Stimulated activated naive B cell treated with anti-CD40 and anti-IgM and Interleukin-4, amounts not matched to agents 10 μg/mL and 1 μg/mL and 100 μg/mL, for 72 hours (primary cell): ENCODE measurements at regions not wholly inside any gene's neighbourhood (a gene's known extent, or its start where the extent isn't known, plus 50 kb on each side); places are given as distances from the start of the nearest gene placed in this dataset.

Experiments used
- ATAC-seq, 2 donors: fragments of 150-1000 bp; cut with Tn5 transposase; replicated peaks; 2 replicates each; pipeline ENCODE4 v1.10.0; 2021; ENCODE audit warnings: moderate library complexity in 1 of 2
- DNase-seq: peaks from one replicate; pipeline ENCODE4 v3.0.0; 2021
- H3K27ac Mint-ChIP-seq: one replicate; pipeline ENCODE4 v1.8.0; 2022; ENCODE audit warnings: mild to moderate bottlenecking, mixed read lengths
- H3K27me3 Mint-ChIP-seq, 2 donors: one replicate each; pipeline ENCODE4 v1.8.0; 2022; ENCODE audit warnings: mixed read lengths in 2 of 2
- H3K36me3 Mint-ChIP-seq, 2 donors: one replicate each; pipeline ENCODE4 v1.8.0; 2022; ENCODE audit warnings: mixed read lengths in 2 of 2, mild to moderate bottlenecking in 1 of 2
- H3K4me1 Mint-ChIP-seq, 2 donors: one replicate each; pipeline ENCODE4 v1.8.0; 2022; ENCODE audit warnings: mixed read lengths in 2 of 2, mild to moderate bottlenecking in 1 of 2
- H3K4me3 Mint-ChIP-seq, 2 donors: one replicate each; pipeline ENCODE4 v1.8.0; 2022; ENCODE audit warnings: mild to moderate bottlenecking in 2 of 2, mixed read lengths in 2 of 2, moderate library complexity in 1 of 2
- H3K9me3 Mint-ChIP-seq, 2 donors: one replicate each; pipeline ENCODE4 v1.8.0; 2022; ENCODE audit warnings: mixed read lengths in 2 of 2, mild to moderate bottlenecking in 1 of 2

DNA sequence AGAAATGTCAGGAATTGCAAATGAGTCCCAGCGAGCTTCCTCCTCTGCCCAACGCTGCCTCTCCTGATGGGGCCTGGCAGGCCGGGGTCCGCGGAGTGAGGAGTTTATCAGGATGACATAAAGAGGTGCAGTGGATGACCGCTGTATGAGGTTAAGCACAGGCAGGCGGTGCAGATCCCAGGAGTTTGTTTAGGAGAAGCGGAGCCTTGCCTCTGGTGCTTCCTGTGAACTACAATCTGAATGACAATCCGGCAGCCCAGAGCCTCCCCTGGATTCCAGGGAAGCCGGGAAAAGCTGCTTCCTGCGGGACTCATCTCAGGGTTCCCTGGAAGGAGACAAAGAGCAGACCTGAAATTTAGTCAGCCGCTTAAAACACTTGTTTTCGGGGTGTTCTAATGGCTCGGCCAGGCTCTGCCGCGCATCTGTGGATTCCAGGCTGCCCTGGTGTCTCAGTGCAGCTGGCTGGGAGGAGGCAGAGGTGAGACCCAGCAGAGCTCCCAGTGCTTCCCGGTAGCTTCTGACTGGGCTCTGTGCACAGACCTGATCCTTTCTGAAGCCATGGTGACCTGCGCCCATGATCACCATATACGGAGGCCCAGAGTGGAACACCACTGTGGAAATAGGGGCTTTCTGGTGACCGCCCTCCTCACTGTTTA lies 69.8 kb upstream of the IRX4 start:
- Mint-ChIP-seq H3K9me3 (peaks cover 0 to 4% of the 10 kb centered on the region in 2 donors), H3K27ac (no peak overlapping the region), H3K4me1 (no peaks in the 10 kb centered on the region), H3K27me3 (peaks cover 41 to 58% of the 10 kb centered on the region in 2 donors), H3K4me3 (no peak overlapping the region), H3K36me3 (no peaks in the 10 kb centered on the region)
- ATAC-seq, result no peak
- no peak for DNase-seq

DNA sequence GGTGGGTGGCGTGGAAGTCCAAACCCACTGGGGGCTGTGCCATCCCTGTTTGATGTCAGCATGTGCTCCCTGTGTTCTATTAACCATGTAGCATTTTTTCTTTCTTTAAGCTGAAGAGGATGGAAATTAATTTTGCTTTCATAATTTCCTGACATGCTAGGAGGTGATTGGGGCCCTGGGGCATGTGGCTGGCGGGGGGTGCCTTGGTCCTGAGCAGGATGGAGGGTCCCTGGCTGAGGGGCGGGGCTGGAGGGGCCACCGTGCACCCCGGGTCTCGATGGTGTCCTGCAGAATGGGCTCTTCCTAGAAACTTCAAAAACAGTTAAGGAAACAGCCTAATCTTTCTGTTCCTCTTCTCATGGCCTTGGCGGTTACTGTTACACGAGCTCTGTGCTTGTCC lies 69.3 kb upstream of the IRX4 start:
- no peak overlapping the region for H3K27ac Mint-ChIP-seq
- H3K9me3 Mint-ChIP-seq, result peaks cover 0 to 4% of the 10 kb centered on the region in 2 donors
- no peak overlapping the region for H3K4me3 Mint-ChIP-seq
- H3K4me1 Mint-ChIP-seq, result no peaks in the 10 kb centered on the region
- no peaks in the 10 kb centered on the region for H3K36me3 Mint-ChIP-seq
- no peak for ATAC-seq
- no peak for DNase-seq
- peaks cover 43 to 58% of the 10 kb centered on the region in 2 donors for H3K27me3 Mint-ChIP-seq

DNA sequence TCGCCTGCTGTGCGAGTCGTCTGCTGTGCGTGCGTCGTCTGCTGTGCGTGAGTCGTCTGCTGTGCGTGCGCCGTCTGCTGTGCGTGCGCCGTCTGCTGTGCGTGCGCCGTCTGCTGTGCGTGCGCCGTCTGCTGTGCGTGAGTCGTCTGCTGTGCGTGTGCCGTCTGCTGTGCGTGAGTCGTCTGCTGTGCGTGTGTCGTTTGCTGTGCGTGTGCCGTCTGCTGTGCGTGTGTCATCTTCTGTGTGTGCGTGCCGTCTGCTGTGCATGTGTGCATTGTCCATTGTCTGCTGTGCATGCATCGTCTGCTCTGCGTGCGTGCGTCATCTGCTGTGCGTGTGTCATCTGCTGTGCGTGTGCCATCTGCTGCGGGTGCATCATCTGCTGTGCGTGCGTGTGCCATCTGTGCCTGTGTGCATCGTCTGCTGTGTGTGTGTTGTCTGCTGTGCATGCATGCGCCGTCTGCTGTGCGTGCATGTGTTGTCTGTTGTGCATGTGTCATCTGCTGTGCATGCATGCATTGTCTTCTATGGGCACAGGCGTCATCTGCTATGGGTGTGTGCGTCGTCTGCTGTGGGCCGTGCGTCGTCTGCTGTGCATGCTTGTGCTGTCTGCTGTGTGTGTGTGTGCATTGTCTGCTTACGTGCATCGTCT lies 68.6 kb upstream of the IRX4 start:
- no peaks in the 10 kb centered on the region for H3K4me1 Mint-ChIP-seq
- ATAC-seq (no peak), DNase-seq (no peak)
- peaks cover 0 to 4% of the 10 kb centered on the region in 2 donors for H3K9me3 Mint-ChIP-seq
- H3K4me3 Mint-ChIP-seq, result no peak overlapping the region
- no peak overlapping the region for H3K27ac Mint-ChIP-seq
- H3K27me3 Mint-ChIP-seq, result peaks cover 48 to 56% of the 10 kb centered on the region in 2 donors
- H3K36me3 Mint-ChIP-seq, result no peaks in the 10 kb centered on the region

DNA sequence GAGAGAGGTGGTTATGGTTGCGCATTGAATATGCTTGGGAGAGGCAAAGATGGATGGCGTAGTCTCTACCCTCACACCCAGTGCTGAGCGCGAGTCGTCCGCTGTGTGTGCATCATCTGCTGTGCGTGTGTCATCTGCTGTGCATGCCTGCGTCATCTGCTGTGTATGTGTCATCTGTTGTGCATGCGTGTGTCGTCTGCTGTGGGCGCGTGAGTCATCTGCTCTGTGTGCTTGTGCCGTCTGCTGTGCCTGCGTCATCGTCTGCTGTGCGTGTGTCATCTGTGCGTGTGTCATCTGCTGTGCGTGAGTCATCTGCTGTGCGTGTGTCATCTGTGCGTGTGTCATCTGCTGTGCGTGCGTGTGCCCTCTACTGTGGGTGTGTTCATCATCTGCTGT lies 68.0 kb upstream of the IRX4 start:
- Mint-ChIP-seq H3K4me3 (no peak overlapping the region), H3K9me3 (peaks cover 0 to 4% of the 10 kb centered on the region in 2 donors), H3K36me3 (no peaks in the 10 kb centered on the region), H3K27ac (no peak overlapping the region), H3K27me3 (peaks cover 53 to 56% of the 10 kb centered on the region in 2 donors), H3K4me1 (no peaks in the 10 kb centered on the region)
- no peak for DNase-seq
- no peak for ATAC-seq

DNA sequence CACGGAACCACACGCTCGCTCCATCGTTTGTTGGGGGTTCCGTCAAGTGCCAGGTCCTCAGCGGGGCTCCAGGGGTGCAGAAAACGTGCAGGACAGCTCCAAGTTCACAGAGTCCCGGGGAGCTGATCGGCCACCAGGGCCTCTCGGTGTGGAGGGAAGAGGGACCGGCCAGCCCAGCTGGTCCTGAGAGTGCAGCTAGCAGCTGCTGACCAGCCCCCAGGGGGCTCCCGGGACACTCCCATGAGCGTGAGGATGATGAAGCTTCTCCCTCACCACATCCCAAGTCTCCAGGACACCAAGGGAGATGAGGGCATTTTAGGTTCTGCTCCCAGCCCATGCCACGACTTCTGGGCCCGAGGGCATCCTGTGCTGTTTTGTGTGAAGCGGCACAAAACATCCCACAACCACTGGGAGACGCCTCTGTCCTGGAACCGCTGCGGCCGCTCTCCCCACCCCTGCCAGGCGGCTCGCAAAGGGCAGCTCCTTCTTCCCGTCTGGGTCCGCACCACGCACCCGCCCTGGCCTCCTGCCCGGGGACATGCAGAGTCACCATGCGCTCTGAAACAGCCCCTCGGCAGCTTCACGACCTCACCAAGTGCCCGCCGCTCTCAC lies 67.5 kb upstream of the IRX4 start:
- Mint-ChIP-seq H3K9me3 (peaks cover 0 to 4% of the 10 kb centered on the region in 2 donors), H3K4me1 (no peaks in the 10 kb centered on the region), H3K27me3 (peaks cover 52 to 58% of the 10 kb centered on the region in 2 donors), H3K4me3 (no peak overlapping the region), H3K27ac (no peak overlapping the region), H3K36me3 (no peaks in the 10 kb centered on the region)
- no peak for ATAC-seq
- no peak for DNase-seq

DNA sequence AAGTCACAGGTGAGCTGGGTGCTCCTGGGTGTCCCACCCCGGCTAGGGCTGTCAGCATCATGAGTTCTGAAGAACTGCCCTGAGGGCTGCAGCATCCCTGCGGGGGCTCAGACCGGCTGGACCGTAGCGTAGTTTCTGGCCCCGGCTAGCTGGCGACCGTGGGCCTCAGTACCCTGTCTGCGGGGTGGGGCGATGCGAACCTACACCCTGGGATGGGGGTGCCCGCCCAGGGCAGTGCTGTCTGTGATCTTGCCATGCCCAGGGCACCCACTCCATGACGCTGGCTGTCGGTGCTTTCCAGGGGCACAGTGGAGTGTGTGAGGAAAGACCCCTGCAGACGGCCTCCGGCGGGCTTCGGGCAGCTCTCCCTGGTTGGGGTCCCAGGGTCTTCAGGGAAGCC lies 66.5 kb upstream of the IRX4 start:
- peaks cover 0 to 4% of the 10 kb centered on the region in 2 donors for H3K9me3 Mint-ChIP-seq
- ATAC-seq, result no peak

DNA sequence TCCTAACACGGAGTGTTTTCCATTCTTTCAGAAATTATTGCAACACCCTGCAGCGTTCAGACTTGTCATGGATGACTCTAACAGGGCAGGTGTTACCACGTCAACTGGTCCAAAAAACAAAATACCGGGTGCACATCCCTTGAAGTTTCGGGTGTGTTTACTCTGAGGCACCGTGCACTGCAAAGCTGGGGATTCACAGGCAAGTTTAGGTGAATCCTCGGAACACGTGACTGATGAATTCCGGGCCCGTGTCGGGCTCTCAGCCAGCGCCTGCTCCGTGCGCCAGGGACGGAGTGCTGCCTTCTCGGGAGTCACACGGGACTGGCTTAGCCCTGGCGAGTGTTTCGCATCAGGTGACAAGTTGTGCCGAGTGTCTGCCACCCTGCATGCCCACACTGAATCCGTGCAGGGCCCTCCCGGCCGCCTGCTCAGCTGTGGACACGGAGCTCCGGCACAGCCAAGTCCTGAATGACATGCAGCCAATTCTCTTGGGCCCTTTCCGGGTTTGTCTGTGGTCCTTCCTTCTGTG lies 66.0 kb upstream of the IRX4 start:
- peaks cover 0 to 5% of the 10 kb centered on the region in 2 donors for H3K9me3 Mint-ChIP-seq
- H3K36me3 Mint-ChIP-seq, result no peaks in the 10 kb centered on the region
- DNase-seq, result no peak
- H3K27me3 Mint-ChIP-seq, result peaks cover 55 to 57% of the 10 kb centered on the region in 2 donors
- no peak for ATAC-seq
- no peak overlapping the region for H3K4me3 Mint-ChIP-seq
- H3K27ac Mint-ChIP-seq, result no peak overlapping the region
- H3K4me1 Mint-ChIP-seq, result no peaks in the 10 kb centered on the region

More for the DNA sequence above, 66.5 kb upstream of the IRX4 start:
- no peaks in the 10 kb centered on the region for H3K4me1 Mint-ChIP-seq
- peaks cover 49 to 55% of the 10 kb centered on the region in 2 donors for H3K27me3 Mint-ChIP-seq
- H3K27ac Mint-ChIP-seq, result no peak overlapping the region
- no peak overlapping the region for H3K4me3 Mint-ChIP-seq
- H3K36me3 Mint-ChIP-seq, result no peaks in the 10 kb centered on the region
- DNase-seq, result no peak

DNA sequence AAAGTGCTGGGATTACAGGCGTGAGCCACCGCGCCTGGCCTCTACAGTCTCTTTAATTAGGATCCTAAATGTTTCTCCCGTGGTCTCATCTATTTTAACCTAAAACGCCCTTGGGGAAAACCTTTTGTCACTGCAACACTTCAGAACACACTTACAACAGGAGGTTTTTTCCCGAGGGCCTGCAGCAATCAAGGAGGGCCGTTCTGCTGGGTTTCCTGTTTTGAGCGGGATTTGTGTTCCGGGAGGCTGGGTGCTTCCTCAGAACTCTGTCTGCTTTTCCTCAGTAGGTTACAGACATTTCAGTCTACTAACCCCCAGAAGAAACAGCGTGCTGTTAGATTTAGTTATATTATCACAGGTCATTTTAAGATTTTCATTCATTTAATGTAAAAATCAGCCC lies 65.4 kb upstream of the IRX4 start:
- no peaks in the 10 kb centered on the region for H3K4me1 Mint-ChIP-seq
- peaks cover 0 to 8% of the 10 kb centered on the region in 2 donors for H3K9me3 Mint-ChIP-seq
- H3K27ac Mint-ChIP-seq, result no peak overlapping the region
- H3K36me3 Mint-ChIP-seq, result no peaks in the 10 kb centered on the region
- H3K27me3 Mint-ChIP-seq, result peaks cover 54 to 55% of the 10 kb centered on the region in 2 donors
- ATAC-seq, result no peak
- no peak overlapping the region for H3K4me3 Mint-ChIP-seq
- no peak for DNase-seq

DNA sequence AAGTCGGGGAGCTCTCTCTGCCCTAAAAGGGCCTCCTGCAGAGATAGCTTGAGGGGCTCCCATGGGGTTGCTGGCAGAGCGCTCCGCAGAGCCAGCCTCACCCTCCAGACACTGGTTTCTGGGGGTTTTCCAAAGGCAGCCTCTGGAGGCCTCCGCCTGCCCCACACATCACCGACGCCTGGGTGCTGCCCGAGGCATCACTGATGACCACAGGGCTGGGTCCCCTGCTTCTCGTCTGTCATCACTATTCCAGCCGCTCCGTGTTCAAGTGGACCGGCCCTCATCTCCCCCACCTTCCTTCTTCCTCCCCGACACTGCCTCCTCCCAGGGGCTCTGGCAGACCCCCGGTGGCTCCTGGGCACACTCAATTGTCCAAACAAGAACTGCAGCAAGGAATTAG lies 64.1 kb upstream of the IRX4 start:
- DNase-seq (no peak), ATAC-seq (no peak)
- no peaks in the 10 kb centered on the region for H3K4me1 Mint-ChIP-seq
- no peaks in the 10 kb centered on the region for H3K36me3 Mint-ChIP-seq
- peaks cover 49 to 52% of the 10 kb centered on the region in 2 donors for H3K27me3 Mint-ChIP-seq
- H3K4me3 Mint-ChIP-seq, result no peak overlapping the region
- H3K27ac Mint-ChIP-seq, result no peak overlapping the region
- H3K9me3 Mint-ChIP-seq, result peaks cover 4 to 12% of the 10 kb centered on the region in 2 donors

DNA sequence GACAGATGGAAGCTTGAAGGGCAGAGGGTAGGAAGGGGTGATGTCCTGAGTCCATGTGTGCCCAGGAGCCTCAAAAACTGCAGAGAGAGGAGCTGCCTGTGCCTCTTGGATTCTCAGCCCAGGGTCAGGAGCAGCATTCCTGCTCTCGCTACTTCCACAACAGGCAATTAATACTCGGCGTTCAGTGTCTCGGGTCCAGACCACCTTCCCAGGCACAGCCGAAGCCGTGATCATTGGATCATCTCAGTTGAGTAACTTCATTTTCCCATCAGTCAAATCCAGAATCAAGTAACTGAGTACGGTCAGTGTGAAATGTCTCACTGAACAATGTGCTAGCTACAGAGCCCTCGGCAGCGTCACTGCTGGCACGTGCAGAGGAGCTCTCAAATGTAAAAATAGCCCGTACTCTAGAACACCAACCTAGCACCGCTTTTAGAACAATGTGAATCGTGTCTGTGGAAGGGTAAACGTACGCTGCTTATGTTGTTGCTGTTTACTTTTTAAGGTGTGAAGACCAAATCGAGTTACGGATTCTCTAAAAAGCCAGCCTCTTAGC lies 63.5 kb upstream of the IRX4 start:
- Mint-ChIP-seq H3K27ac (no peak overlapping the region), H3K4me1 (no peaks in the 10 kb centered on the region), H3K27me3 (peaks cover 44 to 46% of the 10 kb centered on the region in 2 donors), H3K36me3 (no peaks in the 10 kb centered on the region), H3K4me3 (no peak overlapping the region), H3K9me3 (peaks cover 4 to 8% of the 10 kb centered on the region in 2 donors)
- ATAC-seq (no peak), DNase-seq (no peak)

DNA sequence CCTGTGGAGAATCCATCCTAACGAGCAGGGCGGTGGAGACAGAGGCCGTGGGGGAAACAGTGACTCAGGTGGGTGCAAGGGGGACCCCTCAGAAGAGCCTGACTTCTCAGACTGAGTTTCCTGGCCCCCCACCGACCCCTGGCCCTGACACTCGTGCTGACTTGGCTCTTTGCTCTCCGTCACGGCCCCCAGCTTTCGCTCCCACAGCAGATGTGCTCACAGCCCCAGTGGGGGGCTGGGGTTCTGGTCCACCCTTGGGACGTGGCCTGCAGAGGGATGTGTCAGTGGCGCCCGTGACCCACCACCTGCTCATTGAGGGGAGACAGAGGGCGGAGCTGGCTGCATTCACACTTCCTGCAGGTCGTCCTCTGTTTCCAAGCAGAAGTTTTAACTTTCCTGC lies 62.9 kb upstream of the IRX4 start:
- Mint-ChIP-seq H3K4me1 (no peaks in the 10 kb centered on the region), H3K9me3 (peaks cover 4 to 8% of the 10 kb centered on the region in 2 donors), H3K4me3 (no peak overlapping the region), H3K27me3 (peaks cover 39 to 41% of the 10 kb centered on the region in 2 donors), H3K27ac (no peak overlapping the region), H3K36me3 (no peaks in the 10 kb centered on the region)
- ATAC-seq (no peak), DNase-seq (no peak)

DNA sequence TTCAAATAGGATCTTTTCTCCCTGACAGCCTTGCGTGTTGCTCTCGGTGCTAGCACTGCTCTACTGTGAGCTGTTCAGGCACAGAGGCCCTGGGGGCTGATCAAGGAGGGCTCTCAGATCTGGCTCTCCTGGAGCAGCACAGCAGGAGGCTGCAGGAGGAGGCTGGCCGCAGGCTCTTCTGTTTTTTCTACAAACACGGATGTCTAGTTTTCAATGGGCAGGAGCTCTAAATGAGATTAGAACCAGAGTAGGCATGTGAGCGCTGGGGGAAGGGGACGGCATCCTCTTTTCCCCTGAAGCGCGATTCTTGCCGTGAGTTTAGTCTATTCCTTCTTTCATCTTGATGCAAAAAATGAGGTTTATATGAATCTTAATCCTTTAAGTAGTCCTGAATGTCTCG lies 61.7 kb upstream of the IRX4 start:
- DNase-seq, result no peak
- peaks cover 4 to 8% of the 10 kb centered on the region in 2 donors for H3K9me3 Mint-ChIP-seq
- no peaks in the 10 kb centered on the region for H3K36me3 Mint-ChIP-seq
- H3K27ac Mint-ChIP-seq, result no peak overlapping the region
- H3K27me3 Mint-ChIP-seq, result peaks cover 32 to 36% of the 10 kb centered on the region in 2 donors
- no peak overlapping the region for H3K4me3 Mint-ChIP-seq
- no peak for ATAC-seq
- H3K4me1 Mint-ChIP-seq, result no peaks in the 10 kb centered on the region

DNA sequence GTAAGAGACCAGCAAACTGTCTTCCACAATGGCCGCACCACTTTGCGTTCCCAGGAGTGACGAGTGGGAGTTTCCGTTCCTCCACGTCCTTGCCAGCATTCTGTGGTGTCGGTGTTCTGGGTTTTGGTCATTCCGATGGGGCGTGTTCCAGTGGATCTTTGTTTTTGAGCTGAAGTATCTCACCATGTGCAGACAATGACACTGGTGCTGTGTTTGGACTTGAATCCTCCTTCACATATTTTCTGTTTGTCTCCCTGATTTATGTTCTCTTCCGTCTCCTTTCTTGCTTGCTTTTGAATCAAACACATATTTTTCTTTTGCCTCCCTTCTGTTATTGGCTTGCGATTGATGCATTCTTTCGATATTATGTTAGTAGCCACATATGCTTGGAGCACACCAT lies 60.8 kb upstream of the IRX4 start:
- ATAC-seq (no peak), DNase-seq (no peak)
- H3K4me1 Mint-ChIP-seq, result no peaks in the 10 kb centered on the region
- no peak overlapping the region for H3K4me3 Mint-ChIP-seq
- peaks cover 32 to 35% of the 10 kb centered on the region in 2 donors for H3K27me3 Mint-ChIP-seq
- no peaks in the 10 kb centered on the region for H3K36me3 Mint-ChIP-seq
- no peak overlapping the region for H3K27ac Mint-ChIP-seq
- H3K9me3 Mint-ChIP-seq, result peaks cover 4 to 8% of the 10 kb centered on the region in 2 donors

DNA sequence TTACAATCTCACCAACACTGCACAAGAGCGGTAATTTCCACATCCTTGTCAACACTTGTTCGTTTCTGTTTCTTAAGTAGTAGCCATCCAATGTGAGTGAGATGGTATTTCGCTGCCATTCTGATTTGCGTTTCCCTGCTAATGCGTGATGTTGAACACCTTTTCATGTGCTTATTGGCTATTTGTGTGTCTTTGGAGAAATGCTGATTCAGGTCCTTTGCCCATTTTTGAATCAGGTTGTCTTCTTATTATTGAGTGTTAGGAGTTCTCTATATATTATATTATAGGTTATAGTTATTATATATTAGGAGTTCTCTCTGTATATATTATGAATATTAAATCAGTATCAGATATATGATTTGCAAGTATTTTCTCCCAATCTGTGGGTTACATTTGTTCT lies 59.9 kb upstream of the IRX4 start:
- ATAC-seq, result no peak
- no peak overlapping the region for H3K4me3 Mint-ChIP-seq
- peaks cover 4 to 8% of the 10 kb centered on the region in 2 donors for H3K9me3 Mint-ChIP-seq
- DNase-seq, result no peak
- H3K36me3 Mint-ChIP-seq, result no peaks in the 10 kb centered on the region
- peaks cover 35 to 37% of the 10 kb centered on the region in 2 donors for H3K27me3 Mint-ChIP-seq
- H3K4me1 Mint-ChIP-seq, result no peaks in the 10 kb centered on the region
- H3K27ac Mint-ChIP-seq, result no peak overlapping the region
